HG02840 (cell line): ENCODE measurements at regions not wholly inside any gene's neighbourhood (a gene's known extent, or its start where the extent isn't known, plus 50 kb on each side); places are given as distances from the start of the nearest gene placed in this dataset.
"Not testable (repeated sequence)": the region's sequence is repeated elsewhere in the genome, so short reads cannot be mapped to it uniquely, and the experiment has no call there.

Experiments
- ATAC-seq: cut with Tn5 transposase; IDR thresholded peaks from one replicate; pipeline ENCODE4 v1.9.1; 2021; ENCODE audit warnings: mild to moderate bottlenecking, moderate library complexity, moderate number of reproducible peaks; ENCODE audit not compliant: unreplicated experiment, low FRiP score

- no peak for ATAC-seq
These were observed 320.3 kb downstream of the FAM72C start for GRCh38 chr1:143651350-143651992.

GRCh38 chr1:143644035-143644434 is 327.8 kb downstream of the FAM72C start:
- not testable (repeated sequence) for ATAC-seq

DNA sequence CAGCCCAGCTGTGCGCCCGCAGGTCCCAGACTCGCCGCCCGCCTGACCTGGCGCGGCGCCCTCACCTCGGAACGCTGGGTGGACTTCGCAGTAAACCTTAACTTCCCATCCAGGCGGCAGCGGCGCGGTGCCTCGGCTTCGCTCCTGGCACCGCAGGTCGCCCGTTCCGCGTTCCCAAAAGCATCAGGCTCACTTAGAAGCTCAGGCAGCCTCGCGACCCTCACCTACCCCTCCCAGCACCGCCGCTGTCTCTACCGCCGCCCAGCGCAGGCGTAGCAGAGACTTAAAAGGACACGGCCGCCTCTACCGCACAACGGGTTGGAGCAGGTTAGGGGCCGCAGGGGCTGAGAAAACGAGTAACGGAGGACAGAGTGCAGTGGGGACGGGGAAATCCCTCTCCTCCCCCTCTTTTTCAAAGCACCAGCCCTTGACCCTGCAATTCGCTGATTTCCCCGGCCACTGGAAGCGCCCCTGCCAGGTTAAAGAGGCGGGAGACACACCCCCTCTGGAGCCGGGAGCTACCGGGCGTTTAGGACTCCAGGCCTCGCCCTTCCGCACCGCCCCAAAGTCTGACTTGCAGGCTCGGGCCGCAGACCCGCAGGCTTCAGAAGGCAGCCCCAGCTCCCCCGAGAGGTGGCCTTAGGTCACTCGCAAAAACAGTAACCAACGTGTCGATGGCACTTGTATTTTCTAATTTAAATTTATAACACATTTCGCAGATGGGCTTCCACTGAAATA is 328.5 kb downstream of the FAM72C start:
- no peak for ATAC-seq

DNA sequence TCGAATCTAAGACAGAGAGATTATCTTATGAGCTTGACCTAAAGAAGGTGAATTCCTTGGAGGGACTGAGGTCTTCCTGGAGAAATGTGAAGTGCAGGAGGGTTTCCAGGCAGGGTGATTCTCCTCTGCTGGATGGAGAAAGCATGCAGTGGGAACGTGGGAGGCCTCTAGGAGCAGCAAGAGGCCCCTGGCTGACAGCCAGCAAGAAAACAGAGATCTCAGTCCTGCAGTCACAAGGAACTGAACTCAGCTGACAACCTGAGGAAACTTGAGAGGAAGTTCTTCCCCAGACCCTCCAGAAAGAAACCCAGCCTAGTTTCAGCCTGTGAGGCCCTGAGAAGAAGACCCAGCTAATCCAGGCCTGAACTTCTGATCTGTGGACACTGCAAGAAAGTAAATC is 345.9 kb downstream of the FAM72C start:
- ATAC-seq, result no peak

DNA sequence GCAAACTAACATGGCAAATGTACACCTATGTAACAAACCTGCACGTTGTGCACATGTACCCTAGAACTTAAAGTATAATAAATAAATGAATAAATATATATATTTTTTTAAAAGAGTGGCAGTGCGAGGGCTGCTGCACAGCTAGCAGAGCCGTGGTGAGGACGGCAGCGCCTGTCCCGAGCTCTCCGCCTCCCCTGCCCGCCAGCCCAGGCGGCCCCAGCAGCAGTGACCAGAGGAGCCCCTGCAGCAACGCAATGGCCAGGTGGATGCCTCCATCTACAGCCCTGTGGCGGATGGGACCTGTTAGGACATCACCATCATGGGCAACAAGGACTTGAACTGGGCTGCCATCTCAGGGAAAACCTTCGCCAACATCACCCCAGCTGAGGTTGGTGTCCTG is 351.9 kb downstream of the FAM72C start:
- ATAC-seq, result no peak

- ATAC-seq, result no peak
These were observed 360.6 kb downstream of the FAM72C start for GRCh38 chr1:143611159-143611558.

DNA sequence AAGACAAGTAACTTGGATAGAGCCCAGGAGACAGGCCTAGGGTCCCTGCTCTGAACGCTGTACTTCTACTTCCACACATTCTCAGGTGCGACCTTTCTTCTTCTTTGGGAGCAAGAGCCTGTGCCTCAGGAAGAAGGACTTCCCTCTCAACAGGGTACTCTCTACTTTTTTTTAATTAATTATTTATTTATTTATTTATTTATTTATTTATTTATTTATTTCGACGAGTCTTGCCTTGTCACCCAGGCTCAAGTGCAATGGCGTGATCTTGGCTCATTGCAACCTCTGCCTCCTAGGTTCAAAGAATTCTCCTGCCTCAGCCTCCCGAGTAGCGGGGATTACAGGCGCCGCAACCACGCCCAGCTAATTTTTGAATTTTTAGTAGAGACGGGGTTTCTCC is 361.6 kb downstream of the FAM72C start:
- no peak for ATAC-seq

- no peak for ATAC-seq
These were observed 366.9 kb downstream of the FAM72C start for GRCh38 chr1:143604887-143605286.

GRCh38 chr1:143584508-143584907 is 387.3 kb downstream of the FAM72C start:
- no peak for ATAC-seq

DNA sequence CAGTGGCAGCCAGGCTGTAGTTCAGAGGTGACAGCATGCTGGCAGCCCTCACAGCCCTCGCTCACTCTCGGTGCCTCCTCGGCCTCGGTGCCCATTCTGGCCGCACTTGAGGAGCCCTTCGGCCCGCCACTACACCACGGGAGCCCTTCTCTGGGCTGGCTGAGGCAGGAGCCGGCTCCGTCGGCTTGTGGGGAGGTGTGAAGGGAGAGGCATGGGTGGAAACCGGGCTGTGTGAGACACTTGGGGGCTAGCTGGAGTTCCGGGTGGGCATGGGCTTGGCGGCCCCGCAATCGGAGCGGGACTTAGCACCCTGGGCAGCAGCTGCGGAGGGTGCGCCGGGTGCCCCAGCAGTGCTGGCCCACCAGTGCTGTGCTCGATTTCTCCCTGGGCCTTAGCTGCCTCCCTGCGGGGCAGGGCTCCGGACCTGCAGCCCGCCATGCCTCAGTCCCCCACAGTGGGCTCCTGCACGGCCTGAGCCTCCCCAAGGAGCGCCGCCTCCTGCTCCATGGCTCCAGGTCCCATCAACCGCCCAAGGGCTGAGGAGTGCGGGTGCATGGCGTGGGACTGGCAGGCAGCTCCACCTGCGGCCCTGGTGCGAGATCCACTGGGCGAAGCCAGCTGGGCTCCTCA is 396.8 kb downstream of the FAM72C start:
- ATAC-seq, result no peak

GRCh38 chr1:143572661-143573060 is 399.1 kb downstream of the FAM72C start:
- ATAC-seq, result not testable (repeated sequence)

DNA sequence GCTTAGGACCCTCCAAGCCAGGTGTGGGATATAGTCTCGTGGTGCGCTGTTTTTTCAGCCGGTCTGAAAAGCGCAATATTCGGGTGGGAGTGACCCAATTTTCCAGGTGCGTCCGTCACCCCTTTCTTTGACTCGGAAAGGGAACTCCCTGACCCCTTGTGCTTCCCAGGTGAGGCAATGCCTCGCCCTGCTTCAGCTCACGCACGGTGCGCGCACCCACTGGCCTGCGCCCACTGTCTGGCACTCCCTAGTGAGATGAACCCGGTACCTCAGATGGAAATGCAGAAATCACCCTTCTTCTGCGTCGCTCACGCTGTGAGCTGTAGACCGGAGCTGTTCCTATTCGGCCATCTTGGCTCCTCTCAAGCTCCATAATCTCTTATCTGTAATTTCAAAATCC is 408.0 kb downstream of the FAM72C start:
- ATAC-seq, result not testable (repeated sequence)

DNA sequence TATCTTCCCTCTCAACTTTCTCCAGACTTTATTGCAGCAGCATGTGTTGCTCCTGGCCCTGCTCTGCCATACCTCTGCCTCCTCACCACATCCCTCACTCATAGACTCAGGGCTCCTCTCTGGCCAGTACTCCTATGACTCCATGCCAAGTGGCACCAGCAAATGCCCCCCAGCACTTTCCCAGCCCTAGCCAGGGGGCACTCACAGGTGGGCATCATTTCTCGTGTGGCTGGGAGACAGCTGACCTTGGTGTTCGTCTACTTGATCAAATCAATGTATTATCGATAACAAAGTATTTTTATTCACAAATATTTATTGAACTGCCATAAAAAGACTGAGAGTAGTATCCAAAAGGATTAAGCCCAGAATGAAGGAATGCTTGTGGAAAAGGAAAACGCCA is 418.2 kb downstream of the FAM72C start:
- ATAC-seq, result no peak

GRCh38 chr1:143504703-143505102 is 467.1 kb downstream of the FAM72C start:
- ATAC-seq, result not testable (repeated sequence)

DNA sequence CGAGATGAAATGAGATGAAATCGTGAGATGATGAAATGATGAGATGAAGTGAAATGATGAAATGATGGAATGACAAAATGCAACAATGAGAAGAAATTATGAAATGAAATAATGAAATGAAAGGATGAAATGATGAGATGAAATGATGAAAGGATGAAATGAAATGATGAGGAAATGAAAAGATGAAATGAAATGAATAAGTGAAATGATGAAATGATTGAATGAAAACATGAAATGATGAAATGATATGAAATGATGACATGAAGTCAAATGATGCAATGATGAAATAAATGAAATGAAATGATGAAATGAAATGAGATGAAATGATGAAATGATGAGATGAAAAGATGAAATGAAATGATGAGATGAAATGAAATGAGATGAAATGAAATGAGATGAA is 467.7 kb downstream of the FAM72C start:
- ATAC-seq, result not testable (repeated sequence)

DNA sequence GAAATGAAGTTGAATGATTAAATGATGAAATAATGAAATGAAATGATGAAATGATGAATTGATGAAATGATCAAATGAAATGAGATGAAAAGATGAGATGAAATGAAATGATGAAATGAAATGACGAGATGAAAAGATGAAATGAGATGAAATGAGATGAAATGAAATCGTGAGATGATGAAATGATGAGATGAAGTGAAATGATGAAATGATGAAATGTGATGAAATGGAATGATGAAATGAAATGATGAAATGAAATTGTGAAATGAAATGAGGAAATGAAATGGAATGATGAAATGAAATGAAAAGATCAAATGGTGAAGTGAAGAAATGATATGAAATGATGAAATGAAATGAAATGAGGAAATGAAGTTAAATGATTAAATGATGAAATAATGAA is 468.7 kb downstream of the FAM72C start:
- not testable (repeated sequence) for ATAC-seq

- not testable (repeated sequence) for ATAC-seq
These were observed 469.7 kb downstream of the FAM72C start for GRCh38 chr1:143502038-143502437.

DNA sequence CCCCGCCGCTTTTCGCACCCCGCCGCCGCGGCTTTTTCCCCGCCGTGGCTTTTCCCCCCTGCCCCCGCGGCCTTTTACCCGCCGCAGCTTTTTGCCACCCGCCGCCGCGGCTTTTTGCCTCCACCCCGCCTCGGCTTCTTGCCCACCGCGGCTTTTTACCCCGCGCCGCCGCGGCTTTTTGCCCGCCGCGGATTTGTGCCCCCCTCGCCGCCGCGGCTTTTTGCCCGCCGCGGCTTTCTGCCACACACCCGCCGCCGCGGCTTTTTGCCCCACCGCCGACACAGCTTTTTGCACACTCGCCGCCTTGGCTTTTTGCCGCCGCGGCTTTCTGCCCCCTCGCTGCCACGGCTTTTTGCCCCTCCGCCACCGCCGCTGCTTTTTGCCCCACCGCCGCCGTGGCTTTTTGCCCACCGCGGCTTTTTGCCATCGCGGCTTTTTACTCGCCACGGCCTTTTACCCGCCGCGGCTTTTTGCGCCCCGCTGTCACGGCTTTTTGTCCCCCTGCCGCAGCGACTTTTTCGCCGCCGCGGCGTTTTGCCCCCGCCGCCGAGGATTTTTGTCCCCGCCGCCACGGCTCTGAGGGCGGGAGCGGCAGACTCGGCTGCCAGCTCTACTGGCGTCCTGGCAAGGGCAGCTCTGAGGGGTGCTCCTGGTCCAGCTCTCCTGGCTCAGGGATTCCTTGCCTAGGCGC is 473.6 kb downstream of the FAM72C start:
- not testable (repeated sequence) for ATAC-seq

DNA sequence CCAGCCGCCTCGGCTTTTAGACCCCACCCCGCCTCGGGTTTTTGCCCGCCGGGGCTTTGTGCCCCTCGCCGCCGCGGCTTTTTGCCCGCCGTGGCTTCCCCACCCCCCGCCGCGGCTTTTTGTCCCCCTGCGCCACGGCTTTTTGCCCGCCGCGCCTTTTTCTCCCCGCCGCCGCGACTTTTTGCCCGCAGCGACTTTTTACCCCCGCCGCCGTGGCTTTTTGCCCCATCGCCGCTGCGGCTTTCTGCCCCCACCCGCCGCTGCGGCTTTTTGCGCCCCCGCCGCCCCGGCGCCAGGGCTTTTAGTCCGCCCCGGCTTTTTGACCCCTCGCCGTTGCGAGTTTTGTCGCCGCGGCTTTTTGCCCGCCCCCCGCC is 474.4 kb downstream of the FAM72C start:
- ATAC-seq, result no peak

- not testable (repeated sequence) for ATAC-seq
These were observed 475.0 kb downstream of the FAM72C start for GRCh38 chr1:143496526-143497373.
